ENCODE measurements at regions not wholly inside any gene's neighbourhood (a gene's known extent, or its start where the extent isn't known, plus 50 kb on each side); places are given as distances from the start of the nearest gene placed in this dataset.

- TF ChIP-seq POLR2A (IDR thresholded peaks at IDR 0.05) (no peak), CTCF (IDR thresholded peaks at IDR 0.05) (no peak)
Observed at GRCh38 chr4:124304941-124305340, 407.6 kb downstream of the ANKRD50 start.

Measured in suprapubic skin (tissue), 3 donors.